IPS-NIHi11 (cell line): ENCODE measurements at regions not wholly inside any gene's neighbourhood (a gene's known extent, or its start where the extent isn't known, plus 50 kb on each side); places are given as distances from the start of the nearest gene placed in this dataset.
"Not testable (repeated sequence)": the region's sequence is repeated elsewhere in the genome, so short reads cannot be mapped to it uniquely, and the experiment has no call there.

Experiments
- DNase-seq: peaks from one replicate; pipeline ENCODE4 v3.0.0; 2012; ENCODE audit warnings: mixed read lengths, low spot score

GRCh38 chr7:9505516-9505915, 1072.1 kb downstream of the NXPH1 start:
- DNase-seq = no peak

GRCh38 chr7:9507290-9507689, 1073.9 kb downstream of the NXPH1 start:
- peak; percentile 4 for DNase-seq

GRCh38 chr7:9516662-9517061, 1083.3 kb downstream of the NXPH1 start:
- DNase-seq = no peak

GRCh38 chr7:9523579-9523978, 1090.2 kb downstream of the NXPH1 start:
- no peak for DNase-seq

GRCh38 chr7:9552431-9552830, 1119.0 kb downstream of the NXPH1 start:
- DNase-seq = not testable (repeated sequence)

GRCh38 chr7:9557853-9558252, 1124.4 kb downstream of the NXPH1 start:
- DNase-seq = no peak

GRCh38 chr7:9575716-9576115, 1142.3 kb downstream of the NXPH1 start:
- DNase-seq = no peak

GRCh38 chr7:9582824-9583223, 1149.4 kb downstream of the NXPH1 start:
- no peak for DNase-seq

- DNase-seq = no peak
These were observed 1165.0 kb downstream of the NXPH1 start for GRCh38 chr7:9598411-9598810.

GRCh38 chr7:9600974-9601373, 1167.6 kb downstream of the NXPH1 start:
- DNase-seq = no peak

GRCh38 chr7:9603291-9603690, 1169.9 kb downstream of the NXPH1 start:
- DNase-seq = no peak

- no peak for DNase-seq
These were observed 1175.2 kb downstream of the NXPH1 start for GRCh38 chr7:9608560-9608959.

- DNase-seq = not testable (repeated sequence)
These were observed 1187.5 kb downstream of the NXPH1 start for GRCh38 chr7:9620899-9621298.

- DNase-seq = not testable (repeated sequence)
These were observed 1188.0 kb downstream of the NXPH1 start for GRCh38 chr7:9621306-9621902.

GRCh38 chr7:9621927-9622326, 1188.5 kb downstream of the NXPH1 start:
- DNase-seq = no peak

- DNase-seq = no peak
These were observed 1192.5 kb downstream of the NXPH1 start for GRCh38 chr7:9625953-9626352.

- no peak for DNase-seq
These were observed 1212.3 kb downstream of the NXPH1 start for GRCh38 chr7:9645756-9646155.

GRCh38 chr7:9657257-9657656, 1223.8 kb downstream of the NXPH1 start:
- DNase-seq = peak; percentile 11

- no peak for DNase-seq
These were observed 1238.8 kb downstream of the NXPH1 start for GRCh38 chr7:9671979-9672917.

- DNase-seq = no peak
These were observed 1247.3 kb downstream of the NXPH1 start for GRCh38 chr7:9680713-9681112.

GRCh38 chr7:9681284-9681683, 1247.9 kb downstream of the NXPH1 start:
- DNase-seq = no peak

GRCh38 chr7:9691286-9691685, 1257.9 kb downstream of the NXPH1 start:
- no peak for DNase-seq

- DNase-seq = no peak
These were observed 1265.0 kb downstream of the NXPH1 start for GRCh38 chr7:9698375-9698774.
